Endothelial cell of umbilical vein (primary cell): ENCODE measurements at regions not wholly inside any gene's neighbourhood (a gene's known extent, or its start where the extent isn't known, plus 50 kb on each side); places are given as distances from the start of the nearest gene placed in this dataset.

Source experiments
- BruUV-seq: library from RNA; stranded (reverse); fragments of 400-500 nt; replicated peaks from 2 replicates; lab custom pipeline; 2021; lab: Mats Ljungman, UMichigan
- CTCF ChIA-PET: fragments of 300-600, 350-600 bp; sonication (Branson Sonifier 250); formaldehyde crosslinking; loops from one replicate; lab custom pipeline; 2021; ENCODE audit warnings: antibody characterized with exemption, inconsistent platforms; lab: Charles Lee
- POLR2A ChIA-PET: fragments of 300-600, 350-600 bp; sonication (Branson Sonifier 250); formaldehyde crosslinking; loops from one replicate; lab custom pipeline; 2021; ENCODE audit warnings: antibody characterized with exemption, inconsistent platforms; lab: Charles Lee
- DNase-seq: peaks from one replicate; pipeline ENCODE4 v3.0.0-alpha.2; 2011; ENCODE audit warnings: low read depth, low spot score
- FAIRE-seq: peaks from 2 replicates; lab custom pipeline; 2011; peaks lifted over from hg19 to GRCh38; lab: Jason Lieb, UNC
- H2AFZ ChIP-seq: 2 replicates; pipeline ENCODE4 v1.6.0; 2012; ENCODE audit warnings: low read depth, low read length, control low read depth, inconsistent platforms
- H3K27ac ChIP-seq: 2 replicates; pipeline ENCODE4 v1.5.1; 2011; ENCODE audit warnings: low read depth, mild to moderate bottlenecking, control low read depth, low read length, moderate library complexity; ENCODE audit not compliant: insufficient read depth
- H3K27me3 ChIP-seq, 2 experiments: 2 replicates each; pipeline versions ENCODE4 v1.6.0 to v1.6.1; 2011; ENCODE audit warnings: low read length in 2 of 2, mixed read lengths in 1 of 2; ENCODE audit not compliant: control insufficient read depth in 2 of 2, insufficient read depth in 2 of 2
- H3K36me3 ChIP-seq, 2 experiments: 2 replicates in 1 of 2; 3 replicates in 1 of 2; pipeline ENCODE4 v1.5.1; 2011; ENCODE audit warnings: low read length in 2 of 2, mild to moderate bottlenecking in 1 of 2, moderate library complexity in 1 of 2; ENCODE audit not compliant: control insufficient read depth in 2 of 2, insufficient read depth in 2 of 2; ENCODE audit errors: extremely low read depth in 1 of 2
- H3K4me1 ChIP-seq: 3 replicates; pipeline ENCODE4 v1.5.1; 2011; ENCODE audit warnings: mild to moderate bottlenecking, low read length; ENCODE audit not compliant: control insufficient read depth, insufficient read depth; ENCODE audit errors: extremely low read depth
- H3K4me2 ChIP-seq: 2 replicates; pipeline ENCODE4 v1.6.1; 2011; ENCODE audit warnings: low read length, control low read depth, mixed read lengths; ENCODE audit not compliant: insufficient read depth
- H3K4me3 ChIP-seq, 3 experiments: fragments of 200-600 bp in 1 of 3; sonication (generic), shearing (Covaris generic) in 1 of 3; replicated peaks in 1 of 3; 2 replicates each; pipeline ENCODE4 v1.5.1; 2011 to 2016; ENCODE audit warnings: control low read depth in 3 of 3, low read length in 3 of 3, mild to moderate bottlenecking in 2 of 3, inconsistent platforms in 1 of 3, low read depth in 1 of 3, moderate library complexity in 1 of 3; ENCODE audit not compliant: insufficient read depth in 1 of 3
- H3K79me2 ChIP-seq: 2 replicates; pipeline ENCODE4 v1.6.0; 2012; ENCODE audit warnings: low read length, inconsistent platforms; ENCODE audit not compliant: control insufficient read depth, insufficient read depth
- H3K9ac ChIP-seq: replicated peaks from 2 replicates; pipeline ENCODE3; 2011; ENCODE audit warnings: low read length, control low read depth; ENCODE audit not compliant: insufficient read depth; ENCODE audit errors: extremely low read depth
- H3K9me1 ChIP-seq: replicated peaks from 3 replicates; pipeline ENCODE4 v1.6.0; 2011; ENCODE audit warnings: mild to moderate bottlenecking, low read length; ENCODE audit not compliant: control insufficient read depth, insufficient read depth; ENCODE audit errors: extremely low read depth
- H3K9me3 ChIP-seq: replicated peaks from 2 replicates; pipeline ENCODE4 v1.5.1; 2012; ENCODE audit warnings: low read length, inconsistent platforms; ENCODE audit not compliant: control insufficient read depth, insufficient read depth
- H4K20me1 ChIP-seq: replicated peaks from 2 replicates; pipeline ENCODE3; 2011; ENCODE audit warnings: mild to moderate bottlenecking, low read length; ENCODE audit not compliant: control insufficient read depth, insufficient read depth; ENCODE audit errors: extremely low read depth
- CTCF ChIP-seq, 2 donors: IDR thresholded peaks; 1 replicate in 1 of 2; 2 replicates in 1 of 2; pipeline ENCODE4 v1.5.1; 2011; ENCODE audit warnings: low read length in 2 of 2, mild to moderate bottlenecking in 2 of 2, moderate library complexity in 2 of 2, control low read depth in 1 of 2, inconsistent platforms in 1 of 2, low read depth in 1 of 2; ENCODE audit not compliant: insufficient read depth in 1 of 2; ENCODE audit errors: extremely low read depth in 1 of 2
- EZH2 ChIP-seq: IDR thresholded peaks from 2 replicates; pipeline ENCODE4 v1.6.1; 2012; ENCODE audit warnings: borderline replicate concordance, low read depth, mild to moderate bottlenecking, moderate library complexity, low read length, inconsistent platforms; ENCODE audit not compliant: severe bottlenecking
- FOS ChIP-seq: IDR thresholded peaks from 2 replicates; pipeline ENCODE4 v1.6.1; 2011; ENCODE audit warnings: mild to moderate bottlenecking, low read length, moderate library complexity, borderline replicate concordance; ENCODE audit not compliant: insufficient read depth
- GATA2 ChIP-seq: IDR thresholded peaks from 2 replicates; pipeline ENCODE4 v1.7.0; 2011; ENCODE audit warnings: low read depth, mild to moderate bottlenecking, moderate library complexity, mixed read lengths, low read length; ENCODE audit not compliant: insufficient read length, insufficient read depth
- JUN ChIP-seq: IDR thresholded peaks from 2 replicates; pipeline ENCODE4 v1.6.1; 2011; ENCODE audit warnings: borderline replicate concordance, low read depth; ENCODE audit not compliant: insufficient read length, insufficient read depth
- MYC ChIP-seq: IDR thresholded peaks from one replicate; pipeline ENCODE4 v1.6.1; 2011; ENCODE audit warnings: mild to moderate bottlenecking, low read depth, low read length
- POLR2A ChIP-seq: IDR thresholded peaks from 2 replicates; pipeline ENCODE4 v1.6.1; 2012; ENCODE audit warnings: low read depth, mild to moderate bottlenecking, control low read depth, low read length
- POLR2AphosphoS5 ChIP-seq: IDR thresholded peaks from 2 replicates; pipeline ENCODE4 v1.6.1; 2012; ENCODE audit warnings: low read depth, mild to moderate bottlenecking, control low read depth, low read length, moderate library complexity; ENCODE audit not compliant: insufficient read depth
- dilution Hi-C: fragments of 300-500 bp; cut with MboI; formaldehyde crosslinking; loops from one replicate; pipeline ENCODE4 v1.15.0; 2019; ENCODE audit warnings: low sequenced_read_pairs; ENCODE audit not compliant: extremely low pct_ligation_motif_present
- intact Hi-C: fragments of 100-400 bp; cut with micrococcal nuclease; formaldehyde crosslinking; loops from one replicate; pipeline ENCODE4 v1.10.0; 2022
- TF ChIP-seq, protein P1 (sequence below): IDR thresholded peaks from 2 replicates; pipeline ENCODE4 v1.6.1; 2011; ENCODE audit not compliant: insufficient read depth, insufficient read length

GRCh38 chr5:85681871-85682270 is 935.9 kb upstream of the COX7C start:
- BruUV-seq: no TSS peak
- POLR2A ChIA-PET: no interaction called here
- no peak overlapping the region for H2AFZ ChIP-seq
- dilution Hi-C loops: no loop called here
- no peaks in the 10 kb centered on the region for H3K79me2 ChIP-seq
- intact Hi-C loops: no loop called here
- no peak overlapping the region for H3K27ac ChIP-seq
- no peak overlapping the region for H3K9ac ChIP-seq
- no peak for TF ChIP-seq MYC
- TF ChIP-seq POLR2A: no peak
- TF ChIP-seq FOS: no peak
- TF ChIP-seq GATA2: no peak
- TF ChIP-seq CTCF (IDR thresholded peaks at IDR 0.05; ENCODE audit: extremely low read depth in 1 of 2, insufficient read depth in 1 of 2, low read depth in 1 of 2, low read length in 2 of 2): no peak
- no peak for TF ChIP-seq EZH2
- no peak for TF ChIP-seq JUN
- no peak for TF ChIP-seq POLR2AphosphoS5
- TF ChIP-seq, protein P1, sequence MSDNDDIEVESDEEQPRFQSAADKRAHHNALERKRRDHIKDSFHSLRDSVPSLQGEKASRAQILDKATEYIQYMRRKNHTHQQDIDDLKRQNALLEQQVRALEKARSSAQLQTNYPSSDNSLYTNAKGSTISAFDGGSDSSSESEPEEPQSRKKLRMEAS: no peak
- no peaks in the 10 kb centered on the region for H4K20me1 ChIP-seq
- no peak overlapping the region for H3K4me2 ChIP-seq
- FAIRE-seq: no peak
- no peaks in the 10 kb centered on the region for H3K27me3 ChIP-seq
- peaks cover 2% of the 10 kb centered on the region for H3K9me3 ChIP-seq
- no peaks in the 10 kb centered on the region for H3K4me1 ChIP-seq
- no peaks in the 10 kb centered on the region for H3K9me1 ChIP-seq
- DNase-seq: no peak
- CTCF ChIA-PET: no interaction called here
- no peaks in the 10 kb centered on the region for H3K36me3 ChIP-seq
- no peak overlapping the region for H3K4me3 ChIP-seq
